SK-N-SH (cell line): ENCODE measurements at regions not wholly inside any gene's neighbourhood (a gene's known extent, or its start where the extent isn't known, plus 50 kb on each side); places are given as distances from the start of the nearest gene placed in this dataset.

ENCODE experiments used
- CTCF ChIP-seq: fragments of 200-600 bp; sonication (generic); IDR thresholded peaks from 2 replicates; pipeline ENCODE4 v1.6.1; 2017; ENCODE audit warnings: antibody characterized with exemption, mild to moderate bottlenecking, moderate library complexity
- EP300 ChIP-seq, 2 experiments: IDR thresholded peaks; 2 replicates each; pipeline versions ENCODE4 v1.4.0 to v1.6.1; 2012; ENCODE audit warnings: borderline replicate concordance in 1 of 2, low read depth in 1 of 2, low read length in 1 of 2
- FOSL2 ChIP-seq: IDR thresholded peaks from 2 replicates; pipeline ENCODE4 v1.4.0; 2012; ENCODE audit warnings: low read depth, mild to moderate bottlenecking, moderate library complexity, borderline replicate concordance
- JUND ChIP-seq: IDR thresholded peaks from 2 replicates; pipeline ENCODE4 v1.4.0; 2012
- MAX ChIP-seq: IDR thresholded peaks from 2 replicates; pipeline ENCODE4 v1.4.0; 2012; ENCODE audit warnings: low read depth
- POLR2AphosphoS5 ChIP-seq: IDR thresholded peaks from 2 replicates; pipeline ENCODE4 v1.6.1; 2012; ENCODE audit warnings: low read depth, low read length
- RAD21 ChIP-seq: IDR thresholded peaks from 2 replicates; pipeline ENCODE4 v1.6.1; 2012; ENCODE audit warnings: mild to moderate bottlenecking, low read length
- RCOR1 ChIP-seq: fragments of 150-350 bp; IDR thresholded peaks from 2 replicates; pipeline ENCODE4 v1.6.1; 2017; ENCODE audit warnings: antibody characterized with exemption, low read length
- REST ChIP-seq: IDR thresholded peaks from 2 replicates; pipeline ENCODE4 v1.6.1; 2012; ENCODE audit warnings: mild to moderate bottlenecking, low read depth, low read length, moderate library complexity
- RFX5 ChIP-seq: IDR thresholded peaks from 2 replicates; pipeline ENCODE4 v1.6.1; 2012; ENCODE audit warnings: mild to moderate bottlenecking, improper control_type of control experiment, low read length
- SIN3A ChIP-seq: IDR thresholded peaks from 2 replicates; pipeline ENCODE4 v1.6.1; 2012; ENCODE audit warnings: low read depth, mild to moderate bottlenecking, low read length, moderate library complexity, borderline replicate concordance
- SMC3 ChIP-seq: IDR thresholded peaks from 2 replicates; pipeline ENCODE4 v1.6.1; 2012; ENCODE audit warnings: low read depth, low read length, improper control_type of control experiment
- TAF1 ChIP-seq: IDR thresholded peaks from 2 replicates; pipeline ENCODE4 v1.6.1; 2012; ENCODE audit warnings: low read depth, mild to moderate bottlenecking, low read length, moderate library complexity, borderline replicate concordance
- USF2 ChIP-seq: fragments of 150-350 bp; IDR thresholded peaks from 2 replicates; pipeline ENCODE4 v1.6.1; 2017; ENCODE audit warnings: antibody characterized with exemption, low read length, low read depth, borderline replicate concordance

GRCh38 chr13:40211586-40211968 is 454.9 kb downstream of the FOXO1 start:
- TF ChIP-seq CTCF (no peak), POLR2AphosphoS5 (no peak), USF2 (no peak), SMC3 (no peak), EP300 (IDR thresholded peaks at IDR 0.05; ENCODE audit: borderline replicate concordance in 1 of 2, low read depth in 1 of 2, low read length in 1 of 2) (no peak), FOSL2 (no peak), RFX5 (no peak), RCOR1 (no peak), REST (no peak), SIN3A (no peak), RAD21 (no peak), JUND (no peak), TAF1 (no peak), MAX (no peak)
